ENCODE measurements at regions not wholly inside any gene's neighbourhood (a gene's known extent, or its start where the extent isn't known, plus 50 kb on each side); places are given as distances from the start of the nearest gene placed in this dataset.

- Histone ChIP-seq H3K27ac (ENCODE audit: low read length) (no peak overlapping the region), H3K4me3 (ENCODE audit: low read length) (no peak overlapping the region), H3K4me2 (ENCODE audit: low read length) (no peak overlapping the region), H4K20me1 (ENCODE audit: insufficient read depth) (no peaks in the 10 kb centered on the region), H3K9me2 (ENCODE audit: insufficient read depth, low read length) (no peaks in the 10 kb centered on the region), H3K9me3 (ENCODE audit: low read length) (no peaks in the 10 kb centered on the region), H3K27me3 (ENCODE audit: insufficient read depth, low read depth, low read length) (no peaks in the 10 kb centered on the region), H3K36me3 (ENCODE audit: insufficient read depth, low read length) (no peaks in the 10 kb centered on the region), H3F3A (ENCODE audit: insufficient read depth, low read length, poor library complexity, severe bottlenecking) (no peaks in the 10 kb centered on the region), H2AFZ (ENCODE audit: low read depth, low read length) (no peak overlapping the region), H3K79me2 (replicated peaks; ENCODE audit: insufficient read depth, low read length) (no peaks in the 10 kb centered on the region), H3K9ac (ENCODE audit: low read length) (no peak overlapping the region)
- TF ChIP-seq MXI1 (conservative IDR thresholded peaks at IDR 0.05; ENCODE audit: poor library complexity, severe bottlenecking) (no peak), RAD21 (conservative IDR thresholded peaks at IDR 0.05) (no peak), EZH2 (IDR thresholded peaks at IDR 0.05; ENCODE audit: borderline replicate concordance, insufficient read depth, low read length, poor library complexity, severe bottlenecking) (no peak), TAF1 (IDR thresholded peaks at IDR 0.05; ENCODE audit: low read depth) (no peak), EP300 (conservative IDR thresholded peaks at IDR 0.05; ENCODE audit: poor library complexity, severe bottlenecking) (no peak)
Observed at GRCh38 chr6:74603322-74604076, 602.4 kb downstream of the COL12A1 start.

GRCh38 chr6:74602206-74602605, 603.6 kb downstream of the COL12A1 start:
- no peak overlapping the region for H2AFZ ChIP-seq (ENCODE audit: low read depth, low read length)
- no peak overlapping the region for H3K9ac ChIP-seq (ENCODE audit: low read length)
- no peaks in the 10 kb centered on the region for H3K9me3 ChIP-seq (ENCODE audit: low read length)
- H4K20me1 ChIP-seq (ENCODE audit: insufficient read depth), result no peaks in the 10 kb centered on the region
- no peaks in the 10 kb centered on the region for H3K27me3 ChIP-seq (ENCODE audit: insufficient read depth, low read depth, low read length)
- H3K4me2 ChIP-seq (ENCODE audit: low read length), result no peak overlapping the region
- H3K4me3 ChIP-seq (ENCODE audit: low read length), result no peak overlapping the region
- no peaks in the 10 kb centered on the region for H3F3A ChIP-seq (ENCODE audit: insufficient read depth, low read length, poor library complexity, severe bottlenecking)
- no peak overlapping the region for H3K27ac ChIP-seq (ENCODE audit: low read length)
- no peaks in the 10 kb centered on the region for H3K36me3 ChIP-seq (ENCODE audit: insufficient read depth, low read length)
- H3K9me2 ChIP-seq (ENCODE audit: insufficient read depth, low read length), result no peaks in the 10 kb centered on the region
- TF ChIP-seq EZH2 (IDR thresholded peaks at IDR 0.05; ENCODE audit: borderline replicate concordance, insufficient read depth, low read length, poor library complexity, severe bottlenecking) (no peak), TAF1 (IDR thresholded peaks at IDR 0.05; ENCODE audit: low read depth) (no peak), CTCF (IDR thresholded peaks at IDR 0.05; ENCODE audit: poor library complexity, severe bottlenecking) (no peak), REST (IDR thresholded peaks at IDR 0.05; ENCODE audit: borderline replicate concordance) (no peak), POLR2AphosphoS5 (IDR thresholded peaks at IDR 0.05) (no peak), MXI1 (conservative IDR thresholded peaks at IDR 0.05; ENCODE audit: poor library complexity, severe bottlenecking) (no peak), SMC3 (conservative IDR thresholded peaks at IDR 0.05; ENCODE audit: poor library complexity) (no peak), RAD21 (conservative IDR thresholded peaks at IDR 0.05) (no peak), EP300 (conservative IDR thresholded peaks at IDR 0.05; ENCODE audit: poor library complexity, severe bottlenecking) (no peak)
- H3K79me2 ChIP-seq (replicated peaks; ENCODE audit: insufficient read depth, low read length), result no peaks in the 10 kb centered on the region

Data from neural cell (in vitro differentiated cells).